GM13976 (cell line): ENCODE measurements at regions not wholly inside any gene's neighbourhood (a gene's known extent, or its start where the extent isn't known, plus 50 kb on each side); places are given as distances from the start of the nearest gene placed in this dataset.
A peak's percentile ranks its signal among the peaks of the same experiment; 100 is the strongest.

Experiments
- DNase-seq: peaks from one replicate; pipeline ENCODE4 v3.0.0; 2012; ENCODE audit warnings: low spot score
- CTCF ChIP-seq: IDR thresholded peaks from 2 replicates; pipeline ENCODE4 v1.5.1; 2012; ENCODE audit warnings: borderline replicate concordance, mild to moderate bottlenecking; ENCODE audit not compliant: insufficient read depth; ENCODE audit errors: extremely low read depth, missing control alignments, control extremely low read depth
- in situ Hi-C: fragments of 300-500 bp; cut with MboI; formaldehyde crosslinking; loops from one replicate; pipeline ENCODE4 v1.12.0; 2022; ENCODE audit warnings: low sequenced_read_pairs, mixed read lengths, inconsistent platforms; ENCODE audit not compliant: unreplicated experiment

- in situ Hi-C loops: no loop called here
- peak; percentile 7 for DNase-seq
- TF ChIP-seq CTCF: no peak
Measured at GRCh38 chr1:162951553-162952315, 90.8 kb upstream of the CCDC190 start.

- DNase-seq: no peak
- in situ Hi-C loops: no loop called here
- no peak for TF ChIP-seq CTCF
Measured at GRCh38 chr1:162950187-162950586, 89.2 kb upstream of the CCDC190 start.

GRCh38 chr1:162946701-162947100 is 85.7 kb upstream of the CCDC190 start:
- no peak for TF ChIP-seq CTCF
- in situ Hi-C loops: no loop called here
- DNase-seq: no peak

GRCh38 chr1:162944974-162945674 is 84.1 kb upstream of the CCDC190 start:
- DNase-seq: no peak
- in situ Hi-C loops: no loop called here
- TF ChIP-seq CTCF: no peak

- TF ChIP-seq CTCF: no peak
- in situ Hi-C loops: no loop called here
- DNase-seq: no peak
Measured at GRCh38 chr1:162943622-162944021, 82.6 kb upstream of the CCDC190 start.

- in situ Hi-C loops: no loop called here
- TF ChIP-seq CTCF: no peak
- DNase-seq: no peak
Measured at GRCh38 chr1:162942916-162943559, 82.1 kb upstream of the CCDC190 start.
